ENCODE measurements at regions not wholly inside any gene's neighbourhood (a gene's known extent, or its start where the extent isn't known, plus 50 kb on each side); places are given as distances from the start of the nearest gene placed in this dataset.

- TF ChIP-seq POLR2A (IDR thresholded peaks at IDR 0.05; ENCODE audit: low read depth, low read length) (no peak), TAF1 (IDR thresholded peaks at IDR 0.05; ENCODE audit: low read depth, low read length) (no peak), SPI1 (IDR thresholded peaks at IDR 0.05; ENCODE audit: low read depth, low read length) (no peak), PAX5 (IDR thresholded peaks at IDR 0.05; ENCODE audit: insufficient read depth, low read length, severe bottlenecking) (no peak), POLR2AphosphoS5 (IDR thresholded peaks at IDR 0.05; ENCODE audit: low read depth, low read length) (no peak)
Measured at GRCh38 chr5:74560245-74560644, 80.3 kb downstream of the ENC1 start.

Data from GM12891 (cell line).